Suprapubic skin (tissue), 4 donors: ENCODE measurements at regions not wholly inside any gene's neighbourhood (a gene's known extent, or its start where the extent isn't known, plus 50 kb on each side); places are given as distances from the start of the nearest gene placed in this dataset.

Source experiments
- DNase-seq, 2 donors: peaks; one replicate each; pipeline ENCODE4 v3.0.0-alpha.2; 2019; ENCODE audit warnings: low spot score in 2 of 2
- H3K27ac ChIP-seq: fragments of 200-600 bp; sonication (generic); one replicate; pipeline ENCODE4 v1.5.1; 2019
- H3K27me3 ChIP-seq: fragments of 200-600 bp; sonication (generic); one replicate; pipeline ENCODE4 v1.5.1; 2019
- H3K36me3 ChIP-seq: fragments of 200-600 bp; sonication (generic); one replicate; pipeline ENCODE4 v1.5.1; 2019
- H3K4me1 ChIP-seq: fragments of 200-600 bp; sonication (generic); one replicate; pipeline ENCODE4 v1.5.1; 2019
- H3K4me3 ChIP-seq: fragments of 200-600 bp; sonication (generic); one replicate; pipeline ENCODE4 v1.5.1; 2019; ENCODE audit warnings: mild to moderate bottlenecking
- H3K9me3 ChIP-seq: fragments of 200-600 bp; sonication (generic); one replicate; pipeline ENCODE4 v1.5.1; 2019
- CTCF ChIP-seq, 2 donors: fragments of 200-600 bp in 1 of 2; fragments of 450-650 bp in 1 of 2; sonication (generic) in 1 of 2; IDR thresholded peaks; one replicate each; pipeline ENCODE4 v1.5.1; 2016 to 2019; ENCODE audit warnings: antibody characterized with exemption in 2 of 2, mild to moderate bottlenecking in 1 of 2, moderate library complexity in 1 of 2
- EP300 ChIP-seq: sonication (generic); formaldehyde crosslinking; IDR thresholded peaks from one replicate; pipeline ENCODE4 v1.6.1; 2017; ENCODE audit warnings: antibody characterized with exemption
- POLR2A ChIP-seq, 2 donors: fragments of 450-650 bp; IDR thresholded peaks; one replicate each; pipeline ENCODE4 v1.6.1; 2017; ENCODE audit warnings: antibody characterized with exemption in 2 of 2, mild to moderate bottlenecking in 2 of 2, moderate library complexity in 2 of 2
- POLR2AphosphoS5 ChIP-seq, 3 donors: sonication (generic); formaldehyde crosslinking; IDR thresholded peaks; one replicate each; pipeline ENCODE4 v1.6.1; 2017; ENCODE audit warnings: antibody characterized with exemption in 3 of 3
- WGBS: methylation state at CpG from one replicate; pipeline ENCODE4 v1.1.5; 2018; 5-methylcytosine and 5-hydroxymethylcytosine counted together

GRCh38 chr5:120358949-120359348 is 105.2 kb upstream of the PRR16 start:
- no peak for DNase-seq
- 84% methylated on average over 3 of the region's 3 CpGs for WGBS
- no peaks in the 10 kb centered on the region for H3K9me3 ChIP-seq
- H3K4me3 ChIP-seq, result no peak overlapping the region
- H3K27ac ChIP-seq, result no peak overlapping the region
- TF ChIP-seq CTCF (IDR thresholded peaks at IDR 0.05) (no peak), POLR2A (IDR thresholded peaks at IDR 0.05) (no peak), EP300 (no peak), POLR2AphosphoS5 (IDR thresholded peaks at IDR 0.05) (no peak)
- H3K36me3 ChIP-seq, result no peaks in the 10 kb centered on the region
- no peaks in the 10 kb centered on the region for H3K27me3 ChIP-seq
- H3K4me1 ChIP-seq, result no peaks in the 10 kb centered on the region

- 81% methylated on average over 3 of the region's 3 CpGs for WGBS
- no peaks in the 10 kb centered on the region for H3K36me3 ChIP-seq
Observed at GRCh38 chr5:120361941-120362340, 102.2 kb upstream of the PRR16 start.

GRCh38 chr5:120362426-120362825 is 101.7 kb upstream of the PRR16 start:
- 84% methylated on average over 5 of the region's 5 CpGs for WGBS

More at GRCh38 chr5:120361941-120362340, 102.2 kb upstream of the PRR16 start:
- no peaks in the 10 kb centered on the region for H3K4me1 ChIP-seq
- H3K9me3 ChIP-seq, result no peaks in the 10 kb centered on the region
- H3K27ac ChIP-seq, result no peak overlapping the region
- DNase-seq, result no peak
- no peak for TF ChIP-seq EP300
- no peak for TF ChIP-seq CTCF (IDR thresholded peaks at IDR 0.05)
- TF ChIP-seq POLR2A (IDR thresholded peaks at IDR 0.05), result no peak
- TF ChIP-seq POLR2AphosphoS5 (IDR thresholded peaks at IDR 0.05), result no peak
- H3K4me3 ChIP-seq, result no peak overlapping the region
- no peaks in the 10 kb centered on the region for H3K27me3 ChIP-seq

GRCh38 chr5:120365656-120366446 is 98.2 kb upstream of the PRR16 start:
- TF ChIP-seq CTCF (IDR thresholded peaks at IDR 0.05), result no peak
- no peak for TF ChIP-seq POLR2A (IDR thresholded peaks at IDR 0.05)
- no peak for TF ChIP-seq EP300
- TF ChIP-seq POLR2AphosphoS5 (IDR thresholded peaks at IDR 0.05), result no peak
- DNase-seq, result no peak
- Histone ChIP-seq H3K4me3 (no peak overlapping the region), H3K27me3 (no peaks in the 10 kb centered on the region), H3K36me3 (no peaks in the 10 kb centered on the region), H3K9me3 (no peaks in the 10 kb centered on the region), H3K27ac (no peak overlapping the region), H3K4me1 (no peaks in the 10 kb centered on the region)
- 84% methylated on average over 7 of the region's 7 CpGs for WGBS

More at GRCh38 chr5:120362426-120362825, 101.7 kb upstream of the PRR16 start:
- H3K27me3 ChIP-seq, result no peaks in the 10 kb centered on the region
- TF ChIP-seq POLR2A (IDR thresholded peaks at IDR 0.05) (no peak), CTCF (IDR thresholded peaks at IDR 0.05) (no peak), POLR2AphosphoS5 (IDR thresholded peaks at IDR 0.05) (no peak), EP300 (no peak)
- no peaks in the 10 kb centered on the region for H3K36me3 ChIP-seq
- no peak overlapping the region for H3K4me3 ChIP-seq
- no peak for DNase-seq
- H3K27ac ChIP-seq, result no peak overlapping the region
- H3K9me3 ChIP-seq, result no peaks in the 10 kb centered on the region
- H3K4me1 ChIP-seq, result no peaks in the 10 kb centered on the region

- TF ChIP-seq POLR2A (IDR thresholded peaks at IDR 0.05) (no peak), EP300 (no peak), CTCF (IDR thresholded peaks at IDR 0.05) (no peak), POLR2AphosphoS5 (IDR thresholded peaks at IDR 0.05) (no peak)
- no peak for DNase-seq
- H3K4me1 ChIP-seq, result no peaks in the 10 kb centered on the region
Observed at GRCh38 chr5:120367896-120368634, 96.0 kb upstream of the PRR16 start.

More at GRCh38 chr5:120367896-120368634, 96.0 kb upstream of the PRR16 start:
- H3K4me3 ChIP-seq, result no peak overlapping the region
- H3K27ac ChIP-seq, result no peak overlapping the region
- no peaks in the 10 kb centered on the region for H3K36me3 ChIP-seq
- H3K27me3 ChIP-seq, result no peaks in the 10 kb centered on the region
- WGBS, result 95% methylated on average over 5 of the region's 13 CpGs
- no peaks in the 10 kb centered on the region for H3K9me3 ChIP-seq
